ENCODE measurements at regions not wholly inside any gene's neighbourhood (a gene's known extent, or its start where the extent isn't known, plus 50 kb on each side); places are given as distances from the start of the nearest gene placed in this dataset.

DNA sequence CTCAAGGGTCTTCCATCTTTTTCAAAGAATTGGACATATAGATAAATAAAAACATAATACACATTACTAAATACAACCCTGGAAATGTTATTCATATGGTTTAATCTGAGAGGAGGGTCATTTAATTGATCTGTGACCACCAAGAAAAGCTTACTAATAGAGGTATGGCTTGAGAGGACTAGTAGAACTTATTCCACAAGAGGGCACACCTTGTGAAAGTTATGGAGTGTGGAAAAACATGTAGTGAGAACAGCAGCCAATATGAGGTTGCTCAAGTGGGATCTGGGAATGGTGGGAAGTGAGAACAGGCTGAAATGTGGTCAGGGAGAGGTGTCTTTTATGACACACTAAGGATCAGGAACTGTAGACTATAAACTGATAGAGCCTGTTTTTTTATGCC, 973.5 kb upstream of the B3GALT2 start:
- Mint-ChIP-seq H3K36me3 (no peaks in the 10 kb centered on the region), H3K9me3 (peaks cover 0 to 3% (median 2%) of the 10 kb centered on the region in 3 donors), H3K27me3 (no peaks in the 10 kb centered on the region)

DNA sequence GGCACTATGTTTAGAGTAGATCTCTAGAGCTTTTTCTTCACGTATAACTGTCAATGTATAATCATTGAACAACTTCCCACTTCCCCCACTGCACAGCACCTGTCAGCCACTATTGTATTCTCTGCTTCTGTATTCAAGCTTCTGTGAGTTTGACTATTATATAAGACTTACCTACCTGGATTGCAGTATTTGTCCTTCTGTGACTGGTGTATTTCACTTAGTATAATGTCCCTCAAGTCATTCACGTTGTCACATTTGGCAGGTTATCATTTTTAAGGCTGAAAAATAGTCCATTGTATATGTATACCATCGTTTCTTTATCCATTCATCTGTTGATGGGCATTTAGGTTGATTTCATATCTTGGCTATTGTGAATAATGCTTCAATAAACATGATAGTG, 969.5 kb upstream of the B3GALT2 start:
- no peak overlapping the region for H3K4me3 Mint-ChIP-seq
- peaks cover 0 to 3% (median 2%) of the 10 kb centered on the region in 3 donors for H3K9me3 Mint-ChIP-seq
- H3K27me3 Mint-ChIP-seq: no peaks in the 10 kb centered on the region
- no peaks in the 10 kb centered on the region for H3K36me3 Mint-ChIP-seq
- no peak overlapping the region for H3K27ac Mint-ChIP-seq
- H3K4me1 Mint-ChIP-seq: peaks cover 2 to 6% (median 4%) of the 10 kb centered on the region in 3 donors

More for the DNA sequence above, 973.5 kb upstream of the B3GALT2 start:
- H3K4me1 Mint-ChIP-seq: peaks cover 0 to 1% (median 0%) of the 10 kb centered on the region in 3 donors
- H3K4me3 Mint-ChIP-seq: no peak overlapping the region
- H3K27ac Mint-ChIP-seq: no peak overlapping the region

DNA sequence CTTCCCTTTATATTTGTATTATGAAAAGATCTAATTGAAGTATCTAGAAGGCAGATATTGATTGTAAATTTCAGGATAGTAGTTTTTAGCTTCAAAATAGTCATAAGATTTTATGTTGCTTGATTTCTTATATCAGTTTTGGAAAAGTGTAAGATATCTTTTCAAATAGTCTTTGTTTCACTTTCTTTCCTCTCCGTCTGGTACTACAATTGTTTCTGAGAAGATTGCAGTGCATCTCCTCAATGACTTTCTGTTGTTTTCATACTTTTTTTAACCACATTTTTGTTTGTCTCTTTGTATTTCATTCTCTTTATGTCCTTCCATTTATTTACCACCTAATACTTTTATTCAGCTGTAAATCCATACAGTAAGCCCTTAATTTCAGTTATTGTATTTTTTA, 964.6 kb upstream of the B3GALT2 start:
- Mint-ChIP-seq H3K27me3 (no peaks in the 10 kb centered on the region), H3K36me3 (no peaks in the 10 kb centered on the region)

DNA sequence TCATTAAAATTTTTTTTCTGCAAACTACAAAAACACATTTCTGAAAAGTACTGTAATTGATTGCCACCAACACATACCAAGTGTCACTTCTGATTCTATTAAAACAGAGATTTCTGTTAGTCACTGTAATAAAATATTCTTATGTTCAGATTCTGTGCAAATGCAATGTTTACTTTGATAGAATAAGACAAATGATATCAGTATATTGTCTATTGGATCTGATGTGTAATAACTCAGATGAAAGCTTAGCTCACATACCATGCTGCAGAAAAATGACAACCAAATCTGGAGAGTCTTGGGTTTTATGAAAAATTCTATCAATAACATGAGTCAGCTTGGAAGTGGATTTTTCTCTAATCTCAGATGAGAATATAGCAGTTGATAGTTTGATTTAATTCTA, 963.8 kb upstream of the B3GALT2 start:
- H3K27me3 Mint-ChIP-seq: no peaks in the 10 kb centered on the region
- no peak overlapping the region for H3K4me3 Mint-ChIP-seq
- no peaks in the 10 kb centered on the region for H3K36me3 Mint-ChIP-seq
- H3K4me1 Mint-ChIP-seq: peaks cover 2 to 9% (median 8%) of the 10 kb centered on the region in 3 donors
- H3K27ac Mint-ChIP-seq: no peak overlapping the region
- no peaks in the 10 kb centered on the region for H3K9me3 Mint-ChIP-seq

More for the DNA sequence above, 964.6 kb upstream of the B3GALT2 start:
- Mint-ChIP-seq H3K4me3 (peak overlapping the region in 3 of 4 donors; percentile 23 to 39 (median 33)), H3K4me1 (peaks cover 2 to 10% (median 8%) of the 10 kb centered on the region in 3 donors), H3K27ac (peak overlapping the region in 1 of 3 donors; percentile 25), H3K9me3 (no peaks in the 10 kb centered on the region)

DNA sequence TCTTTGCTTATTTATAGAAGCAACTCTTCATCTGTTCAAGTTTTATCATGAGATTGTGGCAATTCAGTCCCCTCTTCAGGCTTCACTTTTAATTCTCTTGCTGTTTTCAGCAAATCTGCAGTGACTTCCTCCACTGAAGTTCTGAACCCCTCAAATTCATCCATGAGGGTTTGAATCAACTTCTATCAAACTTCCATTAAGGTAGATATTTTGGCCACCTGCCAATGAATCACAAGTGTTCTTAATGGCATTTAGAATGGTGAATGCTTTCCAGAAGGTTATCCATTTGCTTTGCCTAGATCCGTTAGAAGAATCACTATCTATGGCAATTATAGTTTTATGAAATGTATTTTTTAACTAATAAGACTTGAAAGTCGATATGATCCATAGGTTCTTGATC, 946.7 kb upstream of the B3GALT2 start:
- H3K4me3 Mint-ChIP-seq: no peak overlapping the region
- peaks cover 0 to 1% (median 0%) of the 10 kb centered on the region in 3 donors for H3K9me3 Mint-ChIP-seq
- H3K36me3 Mint-ChIP-seq: no peaks in the 10 kb centered on the region
- peaks cover 0 to 7% (median 3%) of the 10 kb centered on the region in 3 donors for H3K4me1 Mint-ChIP-seq
- no peak overlapping the region for H3K27ac Mint-ChIP-seq
- H3K27me3 Mint-ChIP-seq: no peaks in the 10 kb centered on the region

DNA sequence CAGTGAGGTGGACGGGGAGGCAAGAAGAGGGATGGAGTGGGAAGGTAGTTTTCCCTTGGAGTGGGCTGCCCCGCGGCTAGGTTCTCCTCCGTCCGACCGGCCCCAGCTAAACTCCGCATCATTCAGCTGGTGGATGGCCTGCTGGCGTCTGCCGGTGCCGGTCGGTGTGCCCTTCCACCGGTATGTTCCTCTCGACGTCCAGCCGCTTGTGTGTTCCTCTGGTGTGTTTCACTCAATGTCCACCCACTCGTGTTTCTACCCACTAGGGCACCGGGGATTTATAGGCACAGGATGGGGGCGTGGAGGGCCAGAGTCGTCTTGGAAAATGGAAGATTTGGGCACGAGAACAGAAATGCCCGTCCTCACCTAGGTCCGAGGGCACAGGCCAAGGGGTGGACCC, 931.7 kb upstream of the B3GALT2 start:
- Mint-ChIP-seq H3K27me3 (no peaks in the 10 kb centered on the region), H3K9me3 (no peaks in the 10 kb centered on the region), H3K4me1 (no peaks in the 10 kb centered on the region), H3K4me3 (peak overlapping the region in 1 of 4 donors; percentile 5), H3K27ac (no peak overlapping the region), H3K36me3 (peaks cover 1% of the 10 kb centered on the region)

DNA sequence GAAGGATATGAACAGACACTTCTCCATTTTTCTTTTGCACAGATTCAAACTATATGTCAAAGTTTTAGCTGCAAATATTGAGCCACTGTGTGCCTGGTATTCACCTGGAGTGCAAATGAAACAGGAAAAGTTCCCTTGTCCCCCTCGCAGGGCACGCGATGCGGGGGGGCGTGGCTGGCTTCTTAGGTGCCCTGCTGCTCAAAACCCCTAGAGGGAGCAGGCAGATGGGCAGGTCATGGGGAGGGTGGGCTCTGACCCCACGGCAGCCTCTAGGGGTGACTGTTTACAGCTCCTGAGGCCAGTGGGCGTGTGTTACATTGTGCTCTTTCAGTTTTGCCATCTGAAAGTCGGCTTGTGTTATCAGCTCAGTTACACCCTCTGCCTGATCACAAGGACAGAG, 931.2 kb upstream of the B3GALT2 start:
- Mint-ChIP-seq H3K4me3 (peak overlapping the region in 1 of 4 donors; percentile 5), H3K9me3 (no peaks in the 10 kb centered on the region), H3K4me1 (no peaks in the 10 kb centered on the region), H3K27ac (no peak overlapping the region), H3K36me3 (peaks cover 1% of the 10 kb centered on the region), H3K27me3 (no peaks in the 10 kb centered on the region)

DNA sequence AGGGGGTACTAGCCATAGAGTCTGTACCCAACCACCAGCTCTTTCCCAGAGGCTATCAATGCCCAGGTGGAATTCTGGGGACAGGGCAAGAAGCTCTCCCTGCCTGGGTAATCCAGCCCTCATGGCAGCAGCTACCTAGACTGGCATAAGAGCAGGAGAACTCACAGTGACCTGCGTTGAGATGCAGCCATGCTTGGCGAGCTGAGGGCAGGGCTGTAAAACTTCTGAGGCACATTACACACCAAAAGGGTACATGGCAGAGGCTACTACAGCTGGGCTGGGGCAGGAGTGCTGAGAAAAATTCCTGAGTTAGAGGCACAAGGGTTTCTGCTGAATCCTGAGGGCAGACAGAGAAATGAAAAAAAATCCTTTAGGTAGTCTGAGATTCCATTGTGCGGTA, 927.9 kb upstream of the B3GALT2 start:
- Mint-ChIP-seq H3K27me3 (no peaks in the 10 kb centered on the region), H3K4me1 (no peaks in the 10 kb centered on the region), H3K4me3 (peak overlapping the region in 1 of 4 donors; percentile 5), H3K27ac (no peak overlapping the region), H3K9me3 (no peaks in the 10 kb centered on the region), H3K36me3 (peaks cover 1% of the 10 kb centered on the region)

DNA sequence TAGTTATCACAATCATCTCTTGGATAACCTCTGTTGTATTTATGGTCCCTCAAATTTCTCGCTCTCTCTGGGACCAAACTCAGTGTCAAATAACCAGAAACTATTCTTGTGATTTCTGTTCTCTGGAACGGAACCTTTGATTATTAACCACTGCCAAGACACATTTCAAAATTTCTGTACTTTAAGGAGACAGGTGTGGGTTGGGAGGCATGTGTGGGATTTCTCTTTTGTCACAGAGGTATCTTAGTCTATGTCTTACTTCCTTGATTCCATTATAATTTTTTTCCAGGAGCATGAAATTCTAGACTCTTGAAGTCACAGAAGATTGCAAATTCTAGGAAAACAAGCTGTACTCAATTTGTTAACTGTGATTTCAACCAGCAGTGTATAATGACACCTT, 919.0 kb upstream of the B3GALT2 start:
- Mint-ChIP-seq H3K9me3 (no peaks in the 10 kb centered on the region), H3K27ac (no peak overlapping the region), H3K27me3 (no peaks in the 10 kb centered on the region), H3K36me3 (no peaks in the 10 kb centered on the region), H3K4me3 (no peak overlapping the region), H3K4me1 (no peaks in the 10 kb centered on the region)

DNA sequence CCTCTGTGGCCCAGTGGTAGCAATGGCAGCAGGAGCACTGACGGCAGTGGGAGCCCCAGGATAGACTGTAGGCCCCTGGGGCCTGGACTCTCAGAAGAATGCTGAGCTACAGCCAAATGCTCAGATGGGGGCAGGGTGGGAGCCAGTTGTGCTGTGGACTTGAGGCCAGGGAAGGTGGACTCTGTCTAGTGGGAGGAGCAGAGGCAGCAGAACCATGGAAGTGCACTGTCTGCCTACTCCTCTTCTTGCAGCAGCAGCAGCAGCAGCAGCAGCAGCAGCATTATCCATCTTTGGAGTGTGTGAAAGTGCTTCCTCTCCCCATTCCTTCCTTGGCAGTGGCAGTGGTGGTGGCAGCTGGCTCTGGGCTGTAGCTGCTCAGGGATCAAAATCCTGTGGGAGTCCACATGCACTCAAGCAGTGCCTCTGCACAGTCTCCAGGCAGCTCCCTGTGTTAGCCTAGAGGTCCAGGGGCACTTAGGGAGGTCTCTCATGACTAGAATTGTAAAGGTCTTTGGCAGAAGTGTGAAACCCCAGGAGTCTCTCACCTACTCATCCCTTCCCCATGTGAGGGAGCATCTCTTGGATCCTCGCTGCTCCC, 917.9 kb upstream of the B3GALT2 start:
- no peaks in the 10 kb centered on the region for H3K4me1 Mint-ChIP-seq
- H3K27me3 Mint-ChIP-seq: no peaks in the 10 kb centered on the region
- H3K27ac Mint-ChIP-seq: no peak overlapping the region
- no peak overlapping the region for H3K4me3 Mint-ChIP-seq
- no peaks in the 10 kb centered on the region for H3K9me3 Mint-ChIP-seq
- no peaks in the 10 kb centered on the region for H3K36me3 Mint-ChIP-seq

DNA sequence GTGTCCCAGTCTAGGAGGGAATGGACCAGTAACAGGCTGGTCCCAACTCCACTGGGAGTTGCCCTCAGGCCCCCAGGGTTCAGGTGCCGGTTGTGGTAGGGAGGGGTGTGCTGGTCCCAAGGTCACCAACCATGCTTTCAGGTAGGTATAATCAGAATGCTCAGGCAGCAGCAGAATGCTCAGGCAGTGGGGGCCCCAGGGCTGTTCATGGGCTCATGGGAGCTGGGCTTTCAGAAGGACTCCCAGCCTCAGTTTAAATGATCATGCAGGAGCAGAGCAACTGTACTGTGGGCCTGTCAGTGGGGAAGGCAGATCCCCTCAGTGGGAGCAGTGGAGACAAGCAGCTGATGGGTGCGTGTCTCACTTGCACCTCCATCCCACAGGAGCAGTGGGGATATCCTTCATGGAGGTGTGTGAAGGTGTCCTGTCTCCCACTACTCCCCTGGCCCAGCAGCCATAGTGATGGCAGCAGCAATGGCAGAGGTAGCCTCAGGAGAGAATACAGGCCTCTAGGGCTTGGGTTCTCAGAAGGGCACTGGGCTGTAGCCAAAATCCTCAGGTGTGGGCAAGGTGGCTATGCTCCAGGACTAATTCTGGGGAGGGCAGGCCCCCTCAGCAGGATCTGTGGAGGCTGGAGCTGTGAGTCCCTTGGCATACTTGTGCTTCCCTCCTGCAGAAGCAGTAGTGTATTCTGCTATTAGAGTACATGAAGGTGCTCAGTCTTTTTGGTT, 917.3 kb upstream of the B3GALT2 start:
- Mint-ChIP-seq H3K4me1 (no peaks in the 10 kb centered on the region), H3K27me3 (no peaks in the 10 kb centered on the region), H3K36me3 (no peaks in the 10 kb centered on the region), H3K9me3 (no peaks in the 10 kb centered on the region), H3K27ac (no peak overlapping the region), H3K4me3 (no peak overlapping the region)

DNA sequence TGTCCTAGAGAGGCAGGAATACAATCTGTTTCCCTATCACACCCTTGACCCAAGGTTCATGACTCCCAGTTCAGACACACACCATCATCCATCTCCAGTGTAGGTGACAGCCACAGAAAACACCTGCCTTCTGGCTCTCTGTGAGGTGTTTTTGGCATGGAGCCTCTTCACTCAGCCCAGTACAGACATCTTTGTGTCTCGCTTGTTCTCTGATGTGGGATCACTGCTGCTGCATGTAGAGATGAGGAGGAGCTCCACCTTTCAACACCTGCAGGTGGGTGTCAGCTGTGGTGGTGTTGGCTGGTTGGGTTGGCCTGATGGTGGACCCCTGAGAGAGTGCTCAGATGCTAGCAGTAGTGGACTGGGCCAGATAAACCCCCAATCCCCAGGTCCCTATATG, 916.7 kb upstream of the B3GALT2 start:
- Mint-ChIP-seq H3K36me3 (no peaks in the 10 kb centered on the region), H3K4me3 (no peak overlapping the region), H3K27me3 (no peaks in the 10 kb centered on the region), H3K27ac (no peak overlapping the region), H3K9me3 (no peaks in the 10 kb centered on the region), H3K4me1 (no peaks in the 10 kb centered on the region)

DNA sequence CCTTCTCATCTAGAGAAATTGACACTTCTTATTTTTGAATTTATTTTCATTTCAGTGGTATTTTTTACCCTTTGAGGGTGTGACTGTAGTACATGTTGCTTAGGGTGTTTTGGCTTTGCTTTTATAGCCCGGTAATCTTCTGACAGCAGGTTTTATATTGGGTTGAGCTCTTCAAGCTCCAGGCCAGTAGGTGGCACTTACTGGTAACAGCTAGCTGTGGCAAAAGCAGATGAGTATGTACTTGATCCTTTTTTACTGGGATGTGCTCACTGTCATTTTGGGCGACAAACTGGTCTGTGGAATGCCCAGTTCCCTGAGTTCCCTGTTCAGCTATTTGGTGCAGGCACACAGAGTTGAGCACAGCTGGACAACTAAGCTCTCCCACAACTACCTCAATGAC, 916.2 kb upstream of the B3GALT2 start:
- no peak overlapping the region for H3K27ac Mint-ChIP-seq

DNA sequence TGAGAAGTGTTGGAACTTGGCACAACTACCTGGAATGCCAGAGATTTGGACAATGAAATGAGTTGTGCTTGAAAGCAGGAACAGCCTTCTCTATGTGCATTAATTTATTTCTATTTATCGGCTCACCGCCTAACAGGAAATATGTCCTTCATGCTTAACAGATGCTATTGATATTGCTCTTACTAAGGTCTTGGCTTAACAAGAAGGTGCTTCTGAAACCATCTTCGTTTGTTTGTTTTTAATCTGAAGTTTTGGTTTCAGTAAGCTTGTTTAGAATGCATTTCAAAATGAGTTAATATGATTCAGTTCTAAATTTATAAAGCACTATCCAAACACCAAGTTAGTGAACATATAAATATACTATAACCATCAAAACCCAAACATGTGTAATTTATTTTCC, 898.3 kb upstream of the B3GALT2 start:
- H3K4me1 Mint-ChIP-seq: peaks cover 0 to 2% (median 0%) of the 10 kb centered on the region in 3 donors
- no peaks in the 10 kb centered on the region for H3K9me3 Mint-ChIP-seq
- no peaks in the 10 kb centered on the region for H3K36me3 Mint-ChIP-seq
- no peak overlapping the region for H3K27ac Mint-ChIP-seq
- no peak overlapping the region for H3K4me3 Mint-ChIP-seq
- H3K27me3 Mint-ChIP-seq: no peaks in the 10 kb centered on the region

More for the DNA sequence above, 916.2 kb upstream of the B3GALT2 start:
- H3K4me1 Mint-ChIP-seq: no peaks in the 10 kb centered on the region
- no peaks in the 10 kb centered on the region for H3K27me3 Mint-ChIP-seq
- H3K4me3 Mint-ChIP-seq: no peak overlapping the region
- no peaks in the 10 kb centered on the region for H3K36me3 Mint-ChIP-seq
- no peaks in the 10 kb centered on the region for H3K9me3 Mint-ChIP-seq

DNA sequence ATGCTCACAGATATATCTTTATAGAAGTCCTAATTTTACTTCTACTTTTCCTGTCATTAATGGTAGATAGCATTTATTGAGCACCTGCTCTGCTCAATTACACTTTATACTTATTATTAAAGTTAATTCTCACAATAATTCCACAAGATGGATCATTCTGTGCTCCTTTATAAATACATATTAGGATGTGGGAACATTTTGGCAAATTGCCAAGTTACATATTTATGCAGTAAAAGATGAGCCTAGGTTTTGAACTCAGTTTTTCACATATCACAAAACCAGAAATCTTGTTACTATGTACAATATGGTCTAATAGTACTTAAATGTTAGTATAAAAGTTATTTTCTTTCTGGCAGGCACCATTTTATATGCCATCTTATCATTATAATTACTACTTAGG, 895.0 kb upstream of the B3GALT2 start:
- Mint-ChIP-seq H3K27ac (no peak overlapping the region), H3K9me3 (peaks cover 0 to 3% (median 2%) of the 10 kb centered on the region in 3 donors), H3K4me1 (peaks cover 0 to 2% (median 0%) of the 10 kb centered on the region in 3 donors), H3K27me3 (no peaks in the 10 kb centered on the region), H3K36me3 (no peaks in the 10 kb centered on the region), H3K4me3 (no peak overlapping the region)

DNA sequence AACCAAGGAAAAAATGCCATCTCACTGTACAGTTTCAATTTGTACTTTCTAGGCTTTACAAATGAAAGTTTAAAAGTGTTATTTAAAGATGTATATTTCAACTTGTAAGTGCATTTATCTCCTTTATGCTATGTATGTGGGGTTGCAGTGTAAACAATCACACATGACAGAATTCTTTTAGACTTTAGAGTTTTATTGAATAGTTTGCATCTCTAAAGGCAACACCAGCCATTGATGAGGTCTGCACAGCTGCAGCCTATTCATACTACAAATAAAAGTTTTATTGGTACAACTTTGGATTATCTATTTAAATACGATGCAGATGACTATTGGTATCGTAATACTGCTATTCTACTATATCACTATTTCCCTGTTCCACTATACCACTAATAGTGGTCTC, 894.4 kb upstream of the B3GALT2 start:
- Mint-ChIP-seq H3K4me3 (no peak overlapping the region), H3K27me3 (no peaks in the 10 kb centered on the region), H3K36me3 (no peaks in the 10 kb centered on the region), H3K9me3 (peaks cover 0 to 3% (median 2%) of the 10 kb centered on the region in 3 donors), H3K4me1 (no peaks in the 10 kb centered on the region), H3K27ac (no peak overlapping the region)
